ENCODE measurements at regions not wholly inside any gene's neighbourhood (a gene's known extent, or its start where the extent isn't known, plus 50 kb on each side); places are given as distances from the start of the nearest gene placed in this dataset.

- TF ChIP-seq RXRA (IDR thresholded peaks at IDR 0.05; ENCODE audit: borderline replicate concordance, low read depth): no peak
- TF ChIP-seq TCF12 (IDR thresholded peaks at IDR 0.05): no peak
- TF ChIP-seq, protein P1, sequence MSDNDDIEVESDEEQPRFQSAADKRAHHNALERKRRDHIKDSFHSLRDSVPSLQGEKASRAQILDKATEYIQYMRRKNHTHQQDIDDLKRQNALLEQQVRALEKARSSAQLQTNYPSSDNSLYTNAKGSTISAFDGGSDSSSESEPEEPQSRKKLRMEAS (IDR thresholded peaks at IDR 0.05; ENCODE audit: low read depth): no peak
- TF ChIP-seq MEF2A (IDR thresholded peaks at IDR 0.05; ENCODE audit: borderline replicate concordance, low read depth): no peak
- TF ChIP-seq SIN3A (IDR thresholded peaks at IDR 0.05; ENCODE audit: borderline replicate concordance, low read depth, low read length): no peak
- TF ChIP-seq USF2 (IDR thresholded peaks at IDR 0.05; ENCODE audit: borderline replicate concordance, low read depth, low read length): no peak
- no peak for TF ChIP-seq FOXJ3 (CRISPR knock-in tag; IDR thresholded peaks at IDR 0.05)
- no peak for TF ChIP-seq TAF1 (IDR thresholded peaks at IDR 0.05; ENCODE audit: borderline replicate concordance, low read depth, low read length)
- no peak for TF ChIP-seq USF1 (IDR thresholded peaks at IDR 0.05; ENCODE audit: borderline replicate concordance, low read depth)
- TF ChIP-seq POLR2AphosphoS5 (IDR thresholded peaks at IDR 0.05; ENCODE audit: low read depth, low read length): no peak
- TF ChIP-seq CTCF (IDR thresholded peaks at IDR 0.05): no peak
- no peak for TF ChIP-seq YY1 (IDR thresholded peaks at IDR 0.05; ENCODE audit: low read depth)
- no peak for TF ChIP-seq RCOR1 (IDR thresholded peaks at IDR 0.05; ENCODE audit: low read length)
- no peak for TF ChIP-seq RAD21 (IDR thresholded peaks at IDR 0.05; ENCODE audit: low read length)
- TF ChIP-seq REST (IDR thresholded peaks at IDR 0.05; ENCODE audit: low read depth, low read length): no peak
- no peak for TF ChIP-seq JUND (IDR thresholded peaks at IDR 0.05)
- no peak for TF ChIP-seq GABPA (IDR thresholded peaks at IDR 0.05; ENCODE audit: low read depth)
- POLR2A ChIA-PET: no interaction called here
- H3K27ac ChIP-seq (ENCODE audit: low read depth in 2 of 2, low read length in 1 of 2): no peak overlapping the region
- H3K79me2 ChIP-seq (ENCODE audit: insufficient read depth): no peaks in the 10 kb centered on the region
- no peaks in the 10 kb centered on the region for H3K4me1 ChIP-seq (ENCODE audit: control insufficient read depth in 1 of 2, insufficient read depth in 2 of 2, low read depth in 1 of 2, low read length in 1 of 2)
- WGBS (ENCODE audit: low lambda C conversion rate): 0% methylated on average over 1 of the region's 1 CpG
- H3K36me3 ChIP-seq (replicated peaks in 1 of 2; ENCODE audit: control insufficient read depth in 1 of 2, insufficient read depth in 2 of 2, low read length in 1 of 2): no peaks in the 10 kb centered on the region
- H3K4me3 ChIP-seq (ENCODE audit: low read depth in 2 of 2, low read length in 1 of 2): no peak overlapping the region
- no peak overlapping the region for H2AFZ ChIP-seq (ENCODE audit: low read depth)
- H3F3A ChIP-seq (replicated peaks; ENCODE audit: insufficient read depth): no peaks in the 10 kb centered on the region
- H3K4me2 ChIP-seq: no peak overlapping the region
- CTCF ChIA-PET: no interaction called here
- no peak for DNase-seq
- H3K27me3 ChIP-seq (ENCODE audit: insufficient read depth): no peaks in the 10 kb centered on the region
- no peaks in the 10 kb centered on the region for H3K9me2 ChIP-seq
- H4K20me1 ChIP-seq (ENCODE audit: insufficient read depth): no peaks in the 10 kb centered on the region
- no peak overlapping the region for H3K9ac ChIP-seq
- 0 out of 2 replicates have a peak, but pooled peaks cover 3% of the 10 kb centered on the region for H3K9me3 ChIP-seq
Observed at GRCh38 chr5:162837155-162837554, 600.2 kb upstream of the CCNG1 start.

Data from SK-N-SH (cell line).